Astrocyte (in vitro differentiated cells and primary cell): ENCODE measurements at regions not wholly inside any gene's neighbourhood (a gene's known extent, or its start where the extent isn't known, plus 50 kb on each side); places are given as distances from the start of the nearest gene placed in this dataset.

Source experiments
- DNase-seq: peaks from one replicate; pipeline ENCODE4 v3.0.0-alpha.2; 2010; ENCODE audit warnings: low read depth
- FAIRE-seq: peaks from 2 replicates; lab custom pipeline; 2011; peaks lifted over from hg19 to GRCh38; lab: Jason Lieb, UNC
- H2AFZ ChIP-seq: 2 replicates; pipeline ENCODE4 v1.6.0; 2012; ENCODE audit warnings: low read depth, low read length, inconsistent platforms
- H3K27ac ChIP-seq: 2 replicates; pipeline ENCODE4 v1.5.1; 2011; ENCODE audit warnings: low read depth, low read length, inconsistent platforms
- H3K27me3 ChIP-seq: 2 replicates; pipeline ENCODE4 v1.6.0; 2011; ENCODE audit warnings: low read length, inconsistent platforms; ENCODE audit not compliant: insufficient read depth
- H3K36me3 ChIP-seq: 2 replicates; pipeline ENCODE4 v1.5.1; 2011; ENCODE audit warnings: low read length, inconsistent platforms; ENCODE audit not compliant: insufficient read depth
- H3K4me1 ChIP-seq: 2 replicates; pipeline ENCODE4 v1.5.1; 2011; ENCODE audit warnings: low read length, inconsistent platforms; ENCODE audit not compliant: insufficient read depth
- H3K4me2 ChIP-seq: 2 replicates; pipeline ENCODE4 v1.6.0; 2012; ENCODE audit warnings: low read length, inconsistent platforms
- H3K4me3 ChIP-seq: 2 replicates; pipeline ENCODE4 v1.5.1; 2011; ENCODE audit warnings: low read depth, mild to moderate bottlenecking, low read length, inconsistent platforms; ENCODE audit not compliant: insufficient read depth
- H3K79me2 ChIP-seq: 2 replicates; pipeline ENCODE4 v1.6.0; 2012; ENCODE audit warnings: mild to moderate bottlenecking, low read length, inconsistent platforms; ENCODE audit not compliant: insufficient read depth
- H3K9ac ChIP-seq: 2 replicates; pipeline ENCODE4 v1.6.0; 2012; ENCODE audit warnings: mild to moderate bottlenecking, low read length, inconsistent platforms
- H3K9me3 ChIP-seq: 2 replicates; pipeline ENCODE4 v1.5.1; 2012; ENCODE audit warnings: low read depth, mild to moderate bottlenecking, low read length, inconsistent platforms; ENCODE audit not compliant: insufficient read depth
- H4K20me1 ChIP-seq: 2 replicates; pipeline ENCODE4 v1.6.0; 2012; ENCODE audit warnings: low read length, inconsistent platforms; ENCODE audit not compliant: insufficient read depth
- H3K27ac Mint-ChIP-seq: one replicate; pipeline ENCODE4 v1.8.0; 2021; ENCODE audit warnings: mild to moderate bottlenecking, mixed read lengths; ENCODE audit not compliant: unreplicated experiment
- H3K27me3 Mint-ChIP-seq: one replicate; pipeline ENCODE4 v1.8.0; 2021; ENCODE audit warnings: low read depth, mixed read lengths; ENCODE audit not compliant: unreplicated experiment
- H3K36me3 Mint-ChIP-seq: one replicate; pipeline ENCODE4 v1.8.0; 2021; ENCODE audit warnings: low read depth, mixed read lengths; ENCODE audit not compliant: unreplicated experiment
- H3K4me1 Mint-ChIP-seq: one replicate; pipeline ENCODE4 v1.8.0; 2021; ENCODE audit warnings: low read depth, mixed read lengths; ENCODE audit not compliant: unreplicated experiment
- H3K4me3 Mint-ChIP-seq: one replicate; pipeline ENCODE4 v1.8.0; 2021; ENCODE audit warnings: mild to moderate bottlenecking, moderate library complexity, mixed read lengths; ENCODE audit not compliant: unreplicated experiment
- H3K9me3 Mint-ChIP-seq: one replicate; pipeline ENCODE4 v1.8.0; 2021; ENCODE audit warnings: mild to moderate bottlenecking, mixed read lengths; ENCODE audit not compliant: unreplicated experiment
- EZH2 ChIP-seq: IDR thresholded peaks from 2 replicates; pipeline ENCODE4 v1.6.1; 2012; ENCODE audit warnings: mild to moderate bottlenecking, low read length, inconsistent platforms; ENCODE audit not compliant: insufficient read depth
- TF ChIP-seq, protein P1 (sequence below): IDR thresholded peaks from 2 replicates; pipeline ENCODE4 v1.5.1; 2011; ENCODE audit warnings: low read depth, mild to moderate bottlenecking, inconsistent platforms, low read length, moderate library complexity; ENCODE audit not compliant: insufficient read depth

DNA sequence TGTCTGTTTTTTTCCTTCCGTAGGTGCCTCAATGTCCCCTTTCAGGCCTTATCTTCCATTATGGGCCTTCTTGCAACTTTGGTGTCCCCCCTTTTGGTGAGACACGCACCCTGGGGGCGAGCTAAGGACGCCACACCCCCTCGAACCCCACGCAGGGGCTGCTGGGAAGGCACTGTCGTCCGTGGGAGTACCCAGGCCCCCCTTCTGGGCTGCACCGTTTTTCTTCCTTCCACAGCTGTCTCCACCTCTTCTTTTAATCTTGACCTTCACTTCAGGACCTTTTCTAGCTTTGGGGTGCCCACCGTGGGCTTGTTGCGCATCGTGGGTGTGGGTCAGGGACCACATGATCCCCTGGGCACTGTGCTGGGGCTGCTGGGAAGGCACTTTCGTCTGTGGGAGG is 271.8 kb downstream of the ALG10 start:
- TF ChIP-seq EZH2, result no peak
- TF ChIP-seq, protein P1, sequence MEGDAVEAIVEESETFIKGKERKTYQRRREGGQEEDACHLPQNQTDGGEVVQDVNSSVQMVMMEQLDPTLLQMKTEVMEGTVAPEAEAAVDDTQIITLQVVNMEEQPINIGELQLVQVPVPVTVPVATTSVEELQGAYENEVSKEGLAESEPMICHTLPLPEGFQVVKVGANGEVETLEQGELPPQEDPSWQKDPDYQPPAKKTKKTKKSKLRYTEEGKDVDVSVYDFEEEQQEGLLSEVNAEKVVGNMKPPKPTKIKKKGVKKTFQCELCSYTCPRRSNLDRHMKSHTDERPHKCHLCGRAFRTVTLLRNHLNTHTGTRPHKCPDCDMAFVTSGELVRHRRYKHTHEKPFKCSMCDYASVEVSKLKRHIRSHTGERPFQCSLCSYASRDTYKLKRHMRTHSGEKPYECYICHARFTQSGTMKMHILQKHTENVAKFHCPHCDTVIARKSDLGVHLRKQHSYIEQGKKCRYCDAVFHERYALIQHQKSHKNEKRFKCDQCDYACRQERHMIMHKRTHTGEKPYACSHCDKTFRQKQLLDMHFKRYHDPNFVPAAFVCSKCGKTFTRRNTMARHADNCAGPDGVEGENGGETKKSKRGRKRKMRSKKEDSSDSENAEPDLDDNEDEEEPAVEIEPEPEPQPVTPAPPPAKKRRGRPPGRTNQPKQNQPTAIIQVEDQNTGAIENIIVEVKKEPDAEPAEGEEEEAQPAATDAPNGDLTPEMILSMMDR, result no peak
- Histone ChIP-seq H3K4me2 (no peak overlapping the region), H3K9me3 (peaks cover 17% of the 10 kb centered on the region), H3K79me2 (no peaks in the 10 kb centered on the region), H3K27ac (no peak overlapping the region), H3K27me3 (no peaks in the 10 kb centered on the region), H3K36me3 (no peaks in the 10 kb centered on the region), H2AFZ (no peak overlapping the region), H3K9ac (no peak overlapping the region), H4K20me1 (no peaks in the 10 kb centered on the region), H3K4me1 (no peaks in the 10 kb centered on the region), H3K4me3 (no peak overlapping the region)
- no peak overlapping the region for H3K4me3 Mint-ChIP-seq
- H3K4me1 Mint-ChIP-seq, result no peaks in the 10 kb centered on the region
- H3K27ac Mint-ChIP-seq, result no peak overlapping the region
- H3K27me3 Mint-ChIP-seq, result no peaks in the 10 kb centered on the region
- FAIRE-seq (no peak), DNase-seq (no peak)
- H3K9me3 Mint-ChIP-seq, result peaks cover 21% of the 10 kb centered on the region
- H3K36me3 Mint-ChIP-seq, result no peaks in the 10 kb centered on the region

DNA sequence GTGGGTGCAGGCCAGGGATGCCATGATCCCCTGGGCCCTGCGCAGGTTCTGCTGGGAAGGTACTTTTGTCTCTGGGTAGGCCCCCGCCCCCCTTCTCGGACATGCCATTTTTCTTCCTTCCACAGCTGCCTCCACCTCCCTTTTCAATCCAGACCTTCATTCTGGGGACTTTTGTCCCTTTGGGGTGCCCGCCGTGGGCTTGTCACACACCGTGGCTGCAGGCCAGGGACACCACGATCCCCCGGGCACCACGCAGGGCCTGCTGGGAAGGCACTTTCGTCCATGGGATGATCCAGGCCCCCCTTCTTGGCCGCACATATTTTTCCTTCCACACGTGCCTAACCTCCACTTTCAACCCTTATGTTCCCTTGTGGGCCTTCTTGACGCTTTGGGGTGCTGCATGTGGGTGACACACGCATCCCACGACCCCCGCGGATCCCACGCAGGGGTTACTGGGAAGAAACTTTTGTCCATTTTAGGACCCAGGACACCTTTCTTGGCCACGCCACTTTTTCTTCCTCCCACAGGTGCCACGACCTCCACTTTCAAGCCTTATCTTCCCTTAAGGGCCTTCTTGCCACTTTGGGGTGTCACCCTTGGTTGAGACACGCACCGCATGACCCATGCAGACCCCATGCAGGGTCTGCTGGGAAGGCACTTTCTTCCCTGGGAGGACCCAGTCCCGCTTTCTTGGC is 272.5 kb downstream of the ALG10 start:
- no peaks in the 10 kb centered on the region for H3K27me3 Mint-ChIP-seq
- Histone ChIP-seq H3K4me3 (no peak overlapping the region), H4K20me1 (no peaks in the 10 kb centered on the region), H3K9ac (no peak overlapping the region), H3K27me3 (no peaks in the 10 kb centered on the region), H3K4me1 (no peaks in the 10 kb centered on the region), H3K36me3 (no peaks in the 10 kb centered on the region), H3K27ac (no peak overlapping the region), H2AFZ (no peak overlapping the region), H3K4me2 (no peak overlapping the region), H3K79me2 (no peaks in the 10 kb centered on the region), H3K9me3 (peaks cover 23% of the 10 kb centered on the region)
- H3K4me3 Mint-ChIP-seq, result no peak overlapping the region
- H3K4me1 Mint-ChIP-seq, result no peaks in the 10 kb centered on the region
- DNase-seq (no peak), FAIRE-seq (no peak)
- TF ChIP-seq, protein P1, result no peak
- TF ChIP-seq EZH2, result no peak
- no peaks in the 10 kb centered on the region for H3K36me3 Mint-ChIP-seq
- H3K27ac Mint-ChIP-seq, result no peak overlapping the region
- H3K9me3 Mint-ChIP-seq, result peaks cover 27% of the 10 kb centered on the region
